HG02610 (cell line): ENCODE measurements at regions not wholly inside any gene's neighbourhood (a gene's known extent, or its start where the extent isn't known, plus 50 kb on each side); places are given as distances from the start of the nearest gene placed in this dataset.
"Not testable (repeated sequence)": the region's sequence is repeated elsewhere in the genome, so short reads cannot be mapped to it uniquely, and the experiment has no call there.

Experiments used
- ATAC-seq: cut with Tn5 transposase; IDR thresholded peaks from one replicate; pipeline ENCODE4 v1.9.1; 2021; ENCODE audit warnings: mild to moderate bottlenecking, moderate library complexity; ENCODE audit not compliant: unreplicated experiment

DNA sequence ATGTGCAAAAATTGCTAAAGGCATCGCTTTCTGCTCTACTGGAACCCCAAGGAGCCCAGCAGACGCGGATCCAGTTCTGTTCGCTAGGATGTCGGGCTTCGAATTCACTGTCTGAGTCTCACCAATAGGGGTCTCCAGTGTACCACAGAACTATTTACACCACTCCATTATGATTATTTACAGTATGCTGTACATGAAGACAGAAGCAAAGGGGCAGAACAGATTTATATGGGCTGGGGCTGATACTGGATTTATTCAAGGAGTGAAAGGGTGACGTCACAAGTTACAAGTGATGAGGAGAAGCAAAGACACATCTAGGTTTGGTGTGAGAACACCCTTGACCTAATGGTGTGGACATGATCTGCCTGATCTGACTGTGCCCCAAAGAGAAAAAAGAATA, 185.3 kb upstream of the ATP5MC3 start:
- ATAC-seq: no peak

GRCh38 chr2:175363699-175364098, 182.2 kb upstream of the ATP5MC3 start:
- no peak for ATAC-seq

DNA sequence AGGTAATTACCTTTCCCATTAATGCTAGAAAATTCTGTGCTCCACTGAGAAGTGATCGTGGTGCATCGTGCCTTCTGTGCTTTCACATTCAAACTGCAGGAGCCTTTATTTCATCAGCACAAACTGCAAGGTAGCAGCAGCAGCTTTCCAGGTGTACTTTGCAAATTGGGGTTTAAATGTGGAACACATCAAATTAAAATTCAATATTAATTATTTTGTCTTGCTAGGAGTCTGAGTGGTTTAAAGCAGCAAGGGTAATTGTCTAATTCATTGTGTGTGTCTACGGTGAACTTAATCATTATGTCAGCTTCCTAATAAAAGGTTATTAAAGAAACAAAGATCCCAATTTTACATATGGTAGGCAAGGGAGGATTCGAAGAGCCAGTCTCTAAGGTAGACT, 180.8 kb upstream of the ATP5MC3 start:
- ATAC-seq: no peak

- ATAC-seq: no peak
Measured at GRCh38 chr2:175359710-175360109, 178.2 kb upstream of the ATP5MC3 start.

DNA sequence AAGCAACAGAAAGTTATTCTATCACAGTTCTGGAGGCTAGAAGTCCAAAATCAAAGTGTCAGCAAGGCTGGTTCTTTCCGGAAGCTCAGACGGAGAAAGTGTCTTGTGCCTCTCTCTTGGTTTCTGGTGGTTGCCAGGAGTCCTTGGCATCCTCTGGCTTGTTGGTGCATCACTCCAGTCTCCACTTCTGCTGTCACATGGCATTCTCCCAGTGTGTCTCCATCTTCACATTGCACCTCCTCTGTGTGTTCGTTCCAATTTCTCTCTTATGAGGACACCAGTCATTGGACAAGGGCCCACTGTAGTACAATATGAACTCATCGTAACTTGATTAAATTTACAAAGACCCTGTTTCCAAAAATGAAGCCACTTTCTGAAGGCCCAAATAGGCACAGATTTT, 175.4 kb upstream of the ATP5MC3 start:
- ATAC-seq: no peak

GRCh38 chr2:175355246-175355645, 173.7 kb upstream of the ATP5MC3 start:
- ATAC-seq: no peak

- no peak for ATAC-seq
Measured at GRCh38 chr2:175353275-175353674, 171.8 kb upstream of the ATP5MC3 start.

- ATAC-seq: no peak
Measured at GRCh38 chr2:175351512-175351911, 170.0 kb upstream of the ATP5MC3 start.

DNA sequence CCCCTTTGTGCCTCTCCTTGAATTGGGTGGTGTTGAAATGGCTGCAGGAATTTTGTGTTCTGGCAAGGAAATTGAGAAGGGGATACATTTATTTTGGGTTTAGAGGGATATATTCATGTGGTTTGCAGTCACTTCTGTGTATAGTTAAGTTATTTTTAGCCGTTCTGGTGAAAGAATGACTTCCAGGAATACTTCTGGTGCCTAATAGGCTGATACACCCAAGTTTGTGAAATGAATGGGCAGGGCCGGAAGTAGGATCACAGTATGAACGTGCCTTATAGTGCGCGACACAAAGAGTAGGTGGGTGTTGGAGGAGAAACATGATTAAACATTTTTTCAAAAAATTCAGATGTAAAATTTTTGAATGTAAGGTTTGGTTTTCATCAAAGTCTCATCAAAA, 168.6 kb upstream of the ATP5MC3 start:
- no peak for ATAC-seq

GRCh38 chr2:175342085-175342484, 160.6 kb upstream of the ATP5MC3 start:
- no peak for ATAC-seq

DNA sequence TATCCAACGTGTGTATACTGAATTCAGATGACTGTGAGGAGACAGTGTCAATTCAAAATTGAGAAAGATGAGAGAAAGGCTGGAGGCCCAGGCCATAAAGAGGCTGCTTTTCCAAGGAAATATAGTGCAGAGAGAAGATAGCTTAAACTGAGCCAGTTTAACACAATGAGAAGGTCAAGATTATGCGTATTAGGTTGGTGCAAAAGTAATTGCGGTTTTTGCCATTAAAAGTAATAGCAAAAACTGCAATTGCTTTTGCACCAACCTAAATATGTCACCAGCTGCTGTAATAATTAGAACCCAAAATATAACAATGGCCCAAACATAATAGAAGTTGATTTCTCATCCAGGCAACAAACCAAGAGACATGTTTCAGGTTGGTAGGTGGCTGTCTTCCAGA, 148.7 kb upstream of the ATP5MC3 start:
- ATAC-seq: no peak

DNA sequence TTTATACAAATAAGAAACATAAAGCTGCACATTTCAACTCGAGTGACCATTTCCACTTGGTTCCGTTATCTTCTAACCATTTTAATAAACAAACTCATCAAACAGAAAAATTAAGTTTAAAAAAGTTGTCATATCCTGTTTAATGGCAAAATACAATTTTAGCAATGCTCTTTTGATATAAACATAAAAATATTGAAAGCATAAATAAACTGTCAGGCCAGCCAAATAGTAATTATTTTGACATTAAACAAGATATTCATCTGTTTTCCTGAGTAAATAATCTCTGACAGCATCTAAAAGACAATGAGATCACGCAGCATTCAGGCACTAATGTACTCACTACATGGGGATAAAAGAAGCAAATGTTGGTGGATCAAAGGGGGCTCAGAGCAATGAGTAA, 145.3 kb upstream of the ATP5MC3 start:
- ATAC-seq: no peak

DNA sequence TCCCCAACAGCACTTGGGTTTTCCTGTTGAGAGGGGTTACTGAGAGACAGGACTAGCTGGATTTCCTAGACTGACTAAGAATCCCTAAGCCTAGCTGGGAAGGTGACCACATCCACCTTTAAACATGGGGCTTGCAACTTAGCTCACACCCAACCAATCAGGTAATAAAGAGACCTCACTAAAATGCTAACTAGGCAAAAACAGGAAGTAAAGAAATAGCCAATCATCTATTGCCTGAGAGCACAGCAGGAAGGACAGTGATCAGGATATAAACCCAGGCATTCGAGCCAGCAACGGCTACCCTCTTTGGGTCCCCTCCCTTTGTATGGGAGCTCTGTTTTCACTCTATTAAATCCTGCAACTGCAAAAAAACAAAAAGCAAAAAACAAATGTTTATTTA, 144.7 kb upstream of the ATP5MC3 start:
- not testable (repeated sequence) for ATAC-seq

- no peak for ATAC-seq
Measured at GRCh38 chr2:175323162-175323561, 141.7 kb upstream of the ATP5MC3 start.

DNA sequence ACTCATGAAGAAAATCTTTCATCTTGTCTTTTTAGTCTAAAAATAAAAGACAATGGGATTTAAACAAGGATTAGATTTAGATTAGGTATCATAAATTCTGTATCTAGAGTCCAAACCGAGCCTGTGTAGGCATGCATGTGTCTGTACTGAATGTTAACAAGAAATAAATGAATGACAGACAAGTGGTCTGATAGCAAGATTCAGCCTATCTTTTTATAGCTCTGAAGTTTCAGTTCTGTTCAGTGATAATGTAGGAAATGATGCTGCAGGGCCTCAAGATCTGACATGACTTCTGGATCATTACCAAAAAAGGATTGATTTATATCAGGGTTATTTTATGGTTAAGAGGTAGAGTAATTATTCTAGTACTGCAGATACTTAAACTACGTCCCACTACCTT, 137.0 kb upstream of the ATP5MC3 start:
- ATAC-seq: no peak

- no peak for ATAC-seq
Measured at GRCh38 chr2:175317751-175318150, 136.2 kb upstream of the ATP5MC3 start.

DNA sequence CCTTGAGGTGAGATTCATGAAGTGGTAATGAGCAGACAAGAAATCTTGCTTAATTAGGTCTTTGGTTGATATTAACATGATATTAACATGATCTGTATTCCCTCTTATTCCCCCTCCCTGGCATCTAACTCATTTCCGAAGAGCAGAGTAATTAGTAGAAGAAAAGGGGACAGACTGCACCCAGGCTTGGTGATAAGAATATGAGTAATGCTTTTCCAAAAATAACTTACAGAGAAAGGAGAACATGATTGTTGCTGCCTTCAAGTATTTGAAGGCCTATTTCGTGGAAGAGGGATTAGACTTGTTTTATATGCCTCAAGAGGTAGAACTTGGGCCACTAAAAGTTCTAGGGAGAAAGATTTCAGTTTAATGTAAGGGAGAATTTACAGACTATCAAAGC, 130.6 kb upstream of the ATP5MC3 start:
- ATAC-seq: no peak

GRCh38 chr2:175310813-175311504, 129.4 kb upstream of the ATP5MC3 start:
- ATAC-seq: no peak

- ATAC-seq: no peak
Measured at GRCh38 chr2:175309799-175310198, 128.3 kb upstream of the ATP5MC3 start.

DNA sequence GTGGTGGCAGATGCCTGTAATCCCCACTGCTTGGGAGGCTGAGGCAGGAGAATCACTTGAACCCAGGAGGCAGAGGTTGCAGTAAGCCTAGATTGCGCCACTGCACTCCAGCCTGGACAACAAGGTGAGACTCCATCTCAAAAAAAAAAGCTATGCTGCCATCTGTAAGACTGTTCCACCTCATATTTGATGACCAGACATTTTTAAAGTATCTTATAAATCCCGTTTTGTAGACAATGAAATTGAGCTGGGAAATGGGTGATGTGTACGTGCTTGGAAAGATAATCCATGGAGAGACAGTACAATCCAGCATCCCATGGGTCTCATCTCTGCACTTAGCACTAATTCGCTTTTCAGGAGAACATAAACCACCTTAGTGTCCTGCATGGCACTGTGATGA, 126.5 kb upstream of the ATP5MC3 start:
- no peak for ATAC-seq

GRCh38 chr2:175304541-175304940, 123.0 kb upstream of the ATP5MC3 start:
- no peak for ATAC-seq

DNA sequence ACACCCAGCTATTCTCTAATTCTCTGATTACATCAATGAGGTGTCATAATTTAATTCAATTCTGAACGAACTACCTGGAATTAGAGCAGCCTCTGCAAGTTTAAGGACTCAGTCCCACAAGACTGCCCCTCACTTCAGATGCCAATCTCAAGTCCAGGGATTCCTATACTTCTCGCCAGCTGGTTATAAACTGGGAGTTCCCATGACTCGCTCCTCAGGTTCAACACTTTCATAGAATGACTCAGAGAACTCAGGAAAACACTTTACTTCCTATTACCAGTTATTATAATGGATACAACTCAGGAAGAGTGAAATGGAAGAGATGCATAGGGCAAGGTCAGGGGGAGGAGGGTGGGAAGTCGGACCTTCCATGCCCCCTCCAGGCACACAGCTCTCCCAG, 112.3 kb upstream of the ATP5MC3 start:
- ATAC-seq: no peak

DNA sequence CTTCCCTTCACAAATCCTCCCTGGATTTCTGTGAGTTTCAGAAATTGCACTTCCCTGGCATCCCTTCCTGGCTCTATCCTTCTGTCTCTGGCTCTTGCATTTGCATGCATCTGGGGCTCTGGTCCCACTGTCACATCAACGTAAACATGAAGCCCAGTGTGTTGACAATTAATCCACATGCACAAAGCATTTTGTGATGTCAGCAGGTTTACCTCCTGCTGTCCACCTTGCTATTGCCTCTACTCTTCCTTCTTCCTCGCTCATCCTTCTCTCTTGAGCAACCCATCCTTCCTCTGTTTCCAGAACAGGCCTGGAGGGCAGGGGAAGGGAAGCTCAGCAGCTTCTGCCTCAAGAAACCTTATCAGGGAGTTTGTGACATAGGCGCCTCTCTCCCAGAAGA, 111.7 kb upstream of the ATP5MC3 start:
- ATAC-seq: no peak
